ENCODE measurements at regions not wholly inside any gene's neighbourhood (a gene's known extent, or its start where the extent isn't known, plus 50 kb on each side); places are given as distances from the start of the nearest gene placed in this dataset.

DNA sequence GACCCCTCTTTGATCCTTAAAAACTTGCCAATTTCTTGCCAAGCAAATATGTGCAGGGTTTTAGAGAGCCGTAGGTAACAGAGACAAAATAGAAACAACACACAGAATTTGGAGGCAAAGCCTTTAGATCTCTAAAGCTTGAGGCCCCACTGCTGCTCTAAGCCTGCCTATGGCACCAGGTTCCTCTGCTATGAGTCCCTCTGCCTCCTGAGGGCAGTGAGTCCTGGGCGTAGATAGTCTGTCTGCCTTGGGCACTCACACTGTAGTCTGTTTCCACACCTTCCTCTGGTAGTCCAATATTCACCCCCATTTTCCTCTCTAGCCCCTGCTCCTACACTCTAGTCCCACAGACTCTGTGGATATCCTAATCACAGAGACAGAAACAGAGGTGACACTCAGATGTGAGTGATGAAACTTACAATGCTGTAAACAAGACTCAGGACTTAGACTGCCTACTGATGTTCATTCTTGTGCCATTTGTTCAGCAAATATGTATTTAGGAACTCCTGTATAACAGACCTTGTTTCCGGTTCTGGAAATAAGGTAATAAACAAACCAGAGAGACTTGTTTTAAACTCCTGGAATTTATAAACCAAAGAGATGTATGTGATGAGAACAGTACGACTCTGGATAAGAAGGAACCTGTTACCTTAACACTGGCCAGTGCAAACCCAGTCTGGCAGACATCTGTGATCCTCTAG, 153.3 kb upstream of the PRSS1 start:
- TF ChIP-seq, protein P1, sequence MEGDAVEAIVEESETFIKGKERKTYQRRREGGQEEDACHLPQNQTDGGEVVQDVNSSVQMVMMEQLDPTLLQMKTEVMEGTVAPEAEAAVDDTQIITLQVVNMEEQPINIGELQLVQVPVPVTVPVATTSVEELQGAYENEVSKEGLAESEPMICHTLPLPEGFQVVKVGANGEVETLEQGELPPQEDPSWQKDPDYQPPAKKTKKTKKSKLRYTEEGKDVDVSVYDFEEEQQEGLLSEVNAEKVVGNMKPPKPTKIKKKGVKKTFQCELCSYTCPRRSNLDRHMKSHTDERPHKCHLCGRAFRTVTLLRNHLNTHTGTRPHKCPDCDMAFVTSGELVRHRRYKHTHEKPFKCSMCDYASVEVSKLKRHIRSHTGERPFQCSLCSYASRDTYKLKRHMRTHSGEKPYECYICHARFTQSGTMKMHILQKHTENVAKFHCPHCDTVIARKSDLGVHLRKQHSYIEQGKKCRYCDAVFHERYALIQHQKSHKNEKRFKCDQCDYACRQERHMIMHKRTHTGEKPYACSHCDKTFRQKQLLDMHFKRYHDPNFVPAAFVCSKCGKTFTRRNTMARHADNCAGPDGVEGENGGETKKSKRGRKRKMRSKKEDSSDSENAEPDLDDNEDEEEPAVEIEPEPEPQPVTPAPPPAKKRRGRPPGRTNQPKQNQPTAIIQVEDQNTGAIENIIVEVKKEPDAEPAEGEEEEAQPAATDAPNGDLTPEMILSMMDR (IDR thresholded peaks at IDR 0.05) = no peak

DNA sequence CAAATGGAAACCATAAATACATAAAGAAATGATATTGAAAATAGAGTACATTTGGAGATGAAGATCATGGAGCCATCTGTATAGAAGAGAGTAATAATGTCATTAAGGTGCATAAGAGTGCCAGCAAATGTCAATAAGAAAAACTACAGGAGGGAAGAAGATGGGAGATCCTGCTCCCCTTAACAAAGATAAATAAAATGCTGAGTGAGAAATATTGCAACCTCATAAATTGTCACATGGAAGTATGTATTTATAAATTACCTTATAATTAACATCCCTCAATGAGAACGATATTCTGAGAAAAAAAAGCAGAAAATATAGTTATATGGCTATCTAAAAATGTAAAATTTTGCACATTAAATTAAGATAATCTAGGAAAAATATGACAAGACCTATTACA, 155.2 kb upstream of the PRSS1 start:
- TF ChIP-seq, protein P1 (IDR thresholded peaks at IDR 0.05) = no peak

DNA sequence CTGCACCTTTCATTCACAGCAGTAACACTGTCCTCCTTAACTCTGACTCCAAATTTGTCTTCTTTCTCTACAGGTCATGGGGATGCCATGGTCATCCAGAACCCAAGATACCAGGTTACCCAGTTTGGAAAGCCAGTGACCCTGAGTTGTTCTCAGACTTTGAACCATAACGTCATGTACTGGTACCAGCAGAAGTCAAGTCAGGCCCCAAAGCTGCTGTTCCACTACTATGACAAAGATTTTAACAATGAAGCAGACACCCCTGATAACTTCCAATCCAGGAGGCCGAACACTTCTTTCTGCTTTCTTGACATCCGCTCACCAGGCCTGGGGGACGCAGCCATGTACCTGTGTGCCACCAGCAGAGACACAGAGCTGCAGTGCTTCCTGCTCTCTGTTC, 156.2 kb upstream of the PRSS1 start:
- TF ChIP-seq, protein P1 (IDR thresholded peaks at IDR 0.05) = no peak

DNA sequence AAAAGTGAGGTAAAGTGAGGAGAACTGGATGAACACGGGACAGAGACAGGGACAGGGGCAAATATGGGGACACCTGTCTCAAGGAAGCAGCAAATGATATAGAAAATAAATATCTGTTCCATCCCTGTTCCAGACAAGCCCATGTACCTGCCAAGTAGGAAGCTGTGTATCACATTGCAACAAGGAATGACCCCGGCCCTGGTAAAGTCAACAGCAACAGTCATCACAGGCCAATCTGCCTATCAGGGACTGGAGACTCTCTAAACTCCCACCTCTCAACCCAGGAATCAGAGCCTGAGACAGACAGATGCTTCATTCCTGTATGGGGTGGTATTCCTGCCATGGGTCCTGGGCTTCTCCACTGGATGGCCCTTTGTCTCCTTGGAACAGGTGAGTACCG, 156.6 kb upstream of the PRSS1 start:
- TF ChIP-seq, protein P1 (IDR thresholded peaks at IDR 0.05) = no peak

GRCh38 chr7:142592231-142592630, 157.0 kb upstream of the PRSS1 start:
- TF ChIP-seq, protein P1 (IDR thresholded peaks at IDR 0.05) = no peak

DNA sequence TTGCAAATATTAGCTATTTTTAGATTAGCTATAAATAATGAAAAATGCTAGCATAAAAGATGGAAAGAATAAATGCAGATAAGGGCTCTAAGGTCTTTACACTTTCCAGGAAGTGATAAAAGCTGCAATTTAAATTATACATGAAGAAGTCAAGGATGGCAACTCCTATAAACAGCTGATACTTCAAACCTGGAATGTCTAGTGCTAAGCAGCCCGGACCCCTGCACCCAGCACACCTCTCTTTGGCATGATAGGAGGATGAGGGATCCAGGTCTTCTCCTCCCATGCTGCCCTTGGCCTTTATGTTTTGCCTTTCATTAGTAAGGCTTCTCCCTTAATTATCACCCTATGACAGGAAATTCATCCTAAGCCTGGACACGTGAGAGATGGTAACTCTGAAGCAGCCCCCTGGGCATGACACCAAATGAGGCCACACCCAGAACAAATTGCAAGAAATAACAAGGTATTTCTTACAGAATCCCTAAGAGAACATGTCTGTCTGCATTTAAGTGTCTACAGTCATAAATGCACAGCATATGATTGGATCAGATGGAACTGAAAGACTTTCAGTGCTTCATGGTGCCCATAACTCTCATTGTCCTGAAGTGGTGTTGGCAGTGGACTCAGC, 158.3 kb upstream of the PRSS1 start:
- TF ChIP-seq, protein P1 (IDR thresholded peaks at IDR 0.05) = no peak

DNA sequence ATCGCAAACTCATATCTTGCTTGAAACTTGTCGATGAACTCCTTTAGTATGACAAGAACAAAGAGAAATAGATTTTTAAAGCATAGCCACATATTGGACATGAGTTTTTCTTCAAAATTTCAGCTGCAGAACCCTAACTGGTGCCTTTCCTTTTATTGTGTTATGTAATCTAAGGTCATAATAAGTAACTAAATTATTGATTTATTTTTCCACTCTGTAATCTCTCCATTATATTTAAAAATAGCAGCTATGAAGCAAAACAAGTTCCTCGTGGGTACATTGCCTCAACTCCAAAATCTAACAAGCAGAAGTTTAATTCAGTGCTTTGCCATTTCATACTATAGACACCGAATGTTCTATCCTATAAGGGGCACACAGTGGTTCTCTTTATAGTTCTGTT, 159.2 kb upstream of the PRSS1 start:
- TF ChIP-seq, protein P1 (IDR thresholded peaks at IDR 0.05) = no peak

All from LNCAP (cell line).